ENCODE measurements at regions not wholly inside any gene's neighbourhood (a gene's known extent, or its start where the extent isn't known, plus 50 kb on each side); places are given as distances from the start of the nearest gene placed in this dataset.
A peak's percentile ranks its signal among the peaks of the same experiment; 100 is the strongest.

GRCh38 chr20:59515906-59516209 lies 88.5 kb upstream of the PHACTR3 start:
- no peaks in the 10 kb centered on the region for H3K4me1 ChIP-seq (ENCODE audit: control insufficient read depth, extremely low read depth, insufficient read depth, low read length)
- no peak for TF ChIP-seq EZH2 (IDR thresholded peaks at IDR 0.05; ENCODE audit: low read length, missing control alignments)
- TF ChIP-seq, protein P1, sequence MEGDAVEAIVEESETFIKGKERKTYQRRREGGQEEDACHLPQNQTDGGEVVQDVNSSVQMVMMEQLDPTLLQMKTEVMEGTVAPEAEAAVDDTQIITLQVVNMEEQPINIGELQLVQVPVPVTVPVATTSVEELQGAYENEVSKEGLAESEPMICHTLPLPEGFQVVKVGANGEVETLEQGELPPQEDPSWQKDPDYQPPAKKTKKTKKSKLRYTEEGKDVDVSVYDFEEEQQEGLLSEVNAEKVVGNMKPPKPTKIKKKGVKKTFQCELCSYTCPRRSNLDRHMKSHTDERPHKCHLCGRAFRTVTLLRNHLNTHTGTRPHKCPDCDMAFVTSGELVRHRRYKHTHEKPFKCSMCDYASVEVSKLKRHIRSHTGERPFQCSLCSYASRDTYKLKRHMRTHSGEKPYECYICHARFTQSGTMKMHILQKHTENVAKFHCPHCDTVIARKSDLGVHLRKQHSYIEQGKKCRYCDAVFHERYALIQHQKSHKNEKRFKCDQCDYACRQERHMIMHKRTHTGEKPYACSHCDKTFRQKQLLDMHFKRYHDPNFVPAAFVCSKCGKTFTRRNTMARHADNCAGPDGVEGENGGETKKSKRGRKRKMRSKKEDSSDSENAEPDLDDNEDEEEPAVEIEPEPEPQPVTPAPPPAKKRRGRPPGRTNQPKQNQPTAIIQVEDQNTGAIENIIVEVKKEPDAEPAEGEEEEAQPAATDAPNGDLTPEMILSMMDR (conservative IDR thresholded peaks at IDR 0.05 in 1 of 2, IDR thresholded peaks at IDR 0.05 in 1 of 2; ENCODE audit: low read depth in 1 of 2, low read length in 2 of 2), result no peak
- H3K79me2 ChIP-seq (ENCODE audit: control insufficient read depth, insufficient read depth, low read length), result no peaks in the 10 kb centered on the region
- H3K27ac ChIP-seq (ENCODE audit: insufficient read depth, low read length), result no peak overlapping the region
- no peaks in the 10 kb centered on the region for H4K20me1 ChIP-seq (ENCODE audit: control insufficient read depth, extremely low read depth, insufficient read depth, low read length)
- H3K9ac ChIP-seq (ENCODE audit: insufficient read depth, low read length), result no peak overlapping the region
- no peak overlapping the region for H3K4me2 ChIP-seq (ENCODE audit: extremely low read depth, insufficient read depth, low read length)
- H3K4me3 ChIP-seq (replicated peaks in 1 of 4; ENCODE audit: control extremely low read depth in 1 of 4, insufficient read depth in 1 of 4, low read depth in 3 of 4, low read length in 4 of 4), result no peak overlapping the region
- no peak overlapping the region for H2AFZ ChIP-seq (ENCODE audit: low read length)
- no peak for DNase-seq (ENCODE audit: low read depth in 2 of 2)
- no peaks in the 10 kb centered on the region for H3K9me3 ChIP-seq (ENCODE audit: control insufficient read depth, insufficient read depth, low read depth, low read length)
- no peaks in the 10 kb centered on the region for H3K27me3 ChIP-seq (ENCODE audit: control insufficient read depth, insufficient read depth, low read length)
- H3K36me3 ChIP-seq (ENCODE audit: control insufficient read depth, insufficient read depth, low read length), result no peaks in the 10 kb centered on the region

GRCh38 chr20:59518881-59519706 lies 85.2 kb upstream of the PHACTR3 start:
- DNase-seq (ENCODE audit: low read depth in 2 of 2), result peak; percentile 28 to 50
- Histone ChIP-seq H3K79me2 (ENCODE audit: control insufficient read depth, insufficient read depth, low read length) (no peaks in the 10 kb centered on the region), H3K9ac (ENCODE audit: insufficient read depth, low read length) (no peak overlapping the region), H3K27me3 (ENCODE audit: control insufficient read depth, insufficient read depth, low read length) (no peaks in the 10 kb centered on the region), H3K9me3 (ENCODE audit: control insufficient read depth, insufficient read depth, low read depth, low read length) (no peaks in the 10 kb centered on the region), H2AFZ (ENCODE audit: low read length) (no peak overlapping the region), H4K20me1 (ENCODE audit: control insufficient read depth, extremely low read depth, insufficient read depth, low read length) (no peaks in the 10 kb centered on the region), H3K36me3 (ENCODE audit: control insufficient read depth, insufficient read depth, low read length) (no peaks in the 10 kb centered on the region), H3K4me1 (ENCODE audit: control insufficient read depth, extremely low read depth, insufficient read depth, low read length) (no peaks in the 10 kb centered on the region), H3K27ac (ENCODE audit: insufficient read depth, low read length) (no peak overlapping the region), H3K4me2 (ENCODE audit: extremely low read depth, insufficient read depth, low read length) (no peak overlapping the region), H3K4me3 (replicated peaks in 1 of 4; ENCODE audit: control extremely low read depth in 1 of 4, insufficient read depth in 1 of 4, low read depth in 3 of 4, low read length in 4 of 4) (no peak overlapping the region)
- TF ChIP-seq, protein P1 (conservative IDR thresholded peaks at IDR 0.05 in 1 of 2, IDR thresholded peaks at IDR 0.05 in 1 of 2; ENCODE audit: low read depth in 1 of 2, low read length in 2 of 2), result peak; percentile 72 to 93
- TF ChIP-seq EZH2 (IDR thresholded peaks at IDR 0.05; ENCODE audit: low read length, missing control alignments), result no peak

DNA sequence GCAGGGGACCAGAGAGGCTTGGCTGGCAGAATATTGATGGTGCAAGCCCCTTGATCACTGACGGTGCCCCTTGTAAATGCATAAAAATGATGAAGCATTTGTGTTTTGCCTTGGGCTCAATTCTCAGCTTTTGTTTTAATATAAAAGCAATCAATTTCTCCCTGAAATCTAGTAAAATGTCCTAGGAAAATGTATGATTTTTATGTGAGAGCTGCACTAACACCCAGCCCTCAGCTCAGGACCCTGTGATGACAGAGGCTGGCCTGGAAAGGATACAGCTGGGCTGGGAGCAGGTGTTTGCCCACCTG lies 84.7 kb upstream of the PHACTR3 start:
- H3K4me3 ChIP-seq (replicated peaks in 1 of 4; ENCODE audit: control extremely low read depth in 1 of 4, insufficient read depth in 1 of 4, low read depth in 3 of 4, low read length in 4 of 4), result no peak overlapping the region
- TF ChIP-seq, protein P1 (conservative IDR thresholded peaks at IDR 0.05 in 1 of 2, IDR thresholded peaks at IDR 0.05 in 1 of 2; ENCODE audit: low read depth in 1 of 2, low read length in 2 of 2), result no peak
- TF ChIP-seq EZH2 (IDR thresholded peaks at IDR 0.05; ENCODE audit: low read length, missing control alignments), result no peak
- H3K9ac ChIP-seq (ENCODE audit: insufficient read depth, low read length), result no peak overlapping the region
- H4K20me1 ChIP-seq (ENCODE audit: control insufficient read depth, extremely low read depth, insufficient read depth, low read length), result no peaks in the 10 kb centered on the region
- no peaks in the 10 kb centered on the region for H3K36me3 ChIP-seq (ENCODE audit: control insufficient read depth, insufficient read depth, low read length)
- H3K27me3 ChIP-seq (ENCODE audit: control insufficient read depth, insufficient read depth, low read length), result no peaks in the 10 kb centered on the region
- no peak overlapping the region for H2AFZ ChIP-seq (ENCODE audit: low read length)
- no peaks in the 10 kb centered on the region for H3K9me3 ChIP-seq (ENCODE audit: control insufficient read depth, insufficient read depth, low read depth, low read length)
- no peak overlapping the region for H3K4me2 ChIP-seq (ENCODE audit: extremely low read depth, insufficient read depth, low read length)
- no peaks in the 10 kb centered on the region for H3K4me1 ChIP-seq (ENCODE audit: control insufficient read depth, extremely low read depth, insufficient read depth, low read length)
- H3K79me2 ChIP-seq (ENCODE audit: control insufficient read depth, insufficient read depth, low read length), result no peaks in the 10 kb centered on the region
- no peak for DNase-seq (ENCODE audit: low read depth in 2 of 2)
- no peak overlapping the region for H3K27ac ChIP-seq (ENCODE audit: insufficient read depth, low read length)

Data from fibroblast of lung (primary cell).